ENCODE measurements at regions not wholly inside any gene's neighbourhood (a gene's known extent, or its start where the extent isn't known, plus 50 kb on each side); places are given as distances from the start of the nearest gene placed in this dataset.

- Histone ChIP-seq H3K9me3 (no peaks in the 10 kb centered on the region), H3K27me3 (no peaks in the 10 kb centered on the region), H3K4me3 (ENCODE audit: low read depth, low read length) (no peak overlapping the region), H3K4me1 (peaks cover 6% of the 10 kb centered on the region), H3K36me3 (no peaks in the 10 kb centered on the region)
- DNase-seq: no peak
- TF ChIP-seq, protein P1, sequence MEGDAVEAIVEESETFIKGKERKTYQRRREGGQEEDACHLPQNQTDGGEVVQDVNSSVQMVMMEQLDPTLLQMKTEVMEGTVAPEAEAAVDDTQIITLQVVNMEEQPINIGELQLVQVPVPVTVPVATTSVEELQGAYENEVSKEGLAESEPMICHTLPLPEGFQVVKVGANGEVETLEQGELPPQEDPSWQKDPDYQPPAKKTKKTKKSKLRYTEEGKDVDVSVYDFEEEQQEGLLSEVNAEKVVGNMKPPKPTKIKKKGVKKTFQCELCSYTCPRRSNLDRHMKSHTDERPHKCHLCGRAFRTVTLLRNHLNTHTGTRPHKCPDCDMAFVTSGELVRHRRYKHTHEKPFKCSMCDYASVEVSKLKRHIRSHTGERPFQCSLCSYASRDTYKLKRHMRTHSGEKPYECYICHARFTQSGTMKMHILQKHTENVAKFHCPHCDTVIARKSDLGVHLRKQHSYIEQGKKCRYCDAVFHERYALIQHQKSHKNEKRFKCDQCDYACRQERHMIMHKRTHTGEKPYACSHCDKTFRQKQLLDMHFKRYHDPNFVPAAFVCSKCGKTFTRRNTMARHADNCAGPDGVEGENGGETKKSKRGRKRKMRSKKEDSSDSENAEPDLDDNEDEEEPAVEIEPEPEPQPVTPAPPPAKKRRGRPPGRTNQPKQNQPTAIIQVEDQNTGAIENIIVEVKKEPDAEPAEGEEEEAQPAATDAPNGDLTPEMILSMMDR (IDR thresholded peaks at IDR 0.05; ENCODE audit: low read depth, low read length): no peak
Observed at GRCh38 chr1:239307886-239308285, 78.5 kb upstream of the CHRM3 start.

DNA sequence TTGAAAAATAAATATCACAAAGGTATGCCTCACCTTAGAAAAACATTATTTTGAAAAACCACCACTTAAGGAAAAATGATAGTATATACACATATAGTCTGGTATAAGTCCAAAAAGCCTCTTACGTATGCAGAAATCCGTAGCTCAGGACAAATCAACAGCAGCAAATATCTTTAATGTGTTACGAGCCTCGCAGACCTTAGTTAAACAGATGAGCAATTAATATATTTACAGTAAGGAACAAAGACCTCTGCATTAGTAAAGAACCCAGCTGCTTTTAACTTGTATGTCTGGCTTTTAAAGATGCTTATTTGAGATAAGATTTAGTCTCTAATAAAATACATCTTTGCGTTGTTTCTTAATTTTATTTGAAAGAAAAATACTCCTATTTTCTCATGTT is 79.9 kb upstream of the CHRM3 start:
- TF ChIP-seq, protein P1 (IDR thresholded peaks at IDR 0.05; ENCODE audit: low read depth, low read length): no peak
- Histone ChIP-seq H3K4me1 (peaks cover 11% of the 10 kb centered on the region), H3K9me3 (no peaks in the 10 kb centered on the region), H3K36me3 (no peaks in the 10 kb centered on the region), H3K4me3 (ENCODE audit: low read depth, low read length) (no peak overlapping the region), H3K27me3 (no peaks in the 10 kb centered on the region)
- DNase-seq: no peak

- TF ChIP-seq, protein P1 (IDR thresholded peaks at IDR 0.05; ENCODE audit: low read depth, low read length): no peak
Observed at GRCh38 chr1:239303289-239303688, 83.1 kb upstream of the CHRM3 start.

GRCh38 chr1:239302696-239303095 is 83.7 kb upstream of the CHRM3 start:
- H3K27me3 ChIP-seq: no peaks in the 10 kb centered on the region
- no peaks in the 10 kb centered on the region for H3K36me3 ChIP-seq

More at GRCh38 chr1:239303289-239303688, 83.1 kb upstream of the CHRM3 start:
- H3K27me3 ChIP-seq: no peaks in the 10 kb centered on the region
- peaks cover 11% of the 10 kb centered on the region for H3K4me1 ChIP-seq
- no peaks in the 10 kb centered on the region for H3K36me3 ChIP-seq
- DNase-seq: no peak
- no peak overlapping the region for H3K4me3 ChIP-seq (ENCODE audit: low read depth, low read length)
- H3K9me3 ChIP-seq: no peaks in the 10 kb centered on the region

DNA sequence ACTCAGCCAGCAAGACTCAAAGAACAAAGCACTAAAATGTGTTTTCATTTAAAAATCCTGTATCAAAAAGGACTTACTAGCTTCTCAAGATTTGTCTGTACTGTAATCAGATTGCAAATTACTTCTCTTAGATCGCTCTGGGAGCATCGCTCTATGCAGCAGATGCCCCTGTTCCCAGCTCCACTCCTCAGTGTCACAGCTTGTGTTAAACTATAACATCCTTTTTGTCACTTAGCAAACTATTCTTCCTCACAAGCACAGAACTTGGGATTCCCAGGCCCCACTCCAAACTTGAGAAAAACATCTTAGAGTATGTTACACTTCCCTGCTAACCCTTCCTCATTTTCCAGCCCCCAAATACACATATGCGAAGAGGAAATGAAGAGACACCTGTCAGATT is 85.1 kb upstream of the CHRM3 start:
- DNase-seq: no peak
- no peaks in the 10 kb centered on the region for H3K36me3 ChIP-seq
- H3K27me3 ChIP-seq: no peaks in the 10 kb centered on the region
- TF ChIP-seq, protein P1 (IDR thresholded peaks at IDR 0.05; ENCODE audit: low read depth, low read length): no peak
- H3K9me3 ChIP-seq: no peaks in the 10 kb centered on the region
- no peak overlapping the region for H3K4me3 ChIP-seq (ENCODE audit: low read depth, low read length)
- H3K4me1 ChIP-seq: peaks cover 8% of the 10 kb centered on the region

More at GRCh38 chr1:239302696-239303095, 83.7 kb upstream of the CHRM3 start:
- TF ChIP-seq, protein P1 (IDR thresholded peaks at IDR 0.05; ENCODE audit: low read depth, low read length): no peak
- Histone ChIP-seq H3K4me3 (ENCODE audit: low read depth, low read length) (no peak overlapping the region), H3K9me3 (no peaks in the 10 kb centered on the region), H3K4me1 (peaks cover 11% of the 10 kb centered on the region)
- DNase-seq: peak; percentile 56

GRCh38 chr1:239297910-239298309 is 88.5 kb upstream of the CHRM3 start:
- H3K9me3 ChIP-seq: no peaks in the 10 kb centered on the region
- no peak for DNase-seq
- no peaks in the 10 kb centered on the region for H3K27me3 ChIP-seq
- TF ChIP-seq, protein P1 (IDR thresholded peaks at IDR 0.05; ENCODE audit: low read depth, low read length): no peak
- H3K4me1 ChIP-seq: peaks cover 5% of the 10 kb centered on the region
- no peak overlapping the region for H3K4me3 ChIP-seq (ENCODE audit: low read depth, low read length)
- H3K36me3 ChIP-seq: no peaks in the 10 kb centered on the region

Measured in BE2C (cell line).